GM13977 (cell line): ENCODE measurements at regions not wholly inside any gene's neighbourhood (a gene's known extent, or its start where the extent isn't known, plus 50 kb on each side); places are given as distances from the start of the nearest gene placed in this dataset.

Experiments used
- DNase-seq: peaks from one replicate; pipeline ENCODE4 v3.0.0; 2012; ENCODE audit warnings: low spot score
- in situ Hi-C: fragments of 300-500 bp; cut with MboI; formaldehyde crosslinking; loops from one replicate; pipeline ENCODE4 v1.12.0; 2022; ENCODE audit warnings: low sequenced_read_pairs, low pct_unique_long_range_greater_than_20kb, mixed read lengths, inconsistent platforms; ENCODE audit not compliant: unreplicated experiment
- TF ChIP-seq, protein P1 (sequence below): IDR thresholded peaks from 2 replicates; pipeline ENCODE4 v1.5.1; 2012; ENCODE audit warnings: mild to moderate bottlenecking, control low read depth; ENCODE audit not compliant: insufficient read depth; ENCODE audit errors: extremely low read depth, missing control alignments

DNA sequence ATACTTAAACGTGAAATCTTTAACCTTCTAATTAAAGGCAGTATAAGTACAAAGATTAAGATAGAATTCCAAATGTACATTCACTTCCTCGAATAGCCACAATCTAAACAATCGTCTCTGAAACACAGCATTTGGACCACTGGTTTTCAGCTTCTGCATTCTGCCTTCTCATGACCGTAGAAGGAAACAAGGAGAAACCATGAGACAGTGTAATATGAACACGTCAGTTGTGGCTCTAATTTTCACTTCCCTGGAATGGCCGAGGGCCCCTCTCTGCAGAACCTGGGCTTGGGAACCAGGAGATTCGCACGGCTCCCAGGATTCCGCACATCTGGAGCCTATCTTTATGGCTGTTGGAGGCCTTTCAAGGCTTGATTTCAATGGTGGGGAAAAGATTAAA, 189.3 kb downstream of the KLF6 start:
- no peak for DNase-seq
- TF ChIP-seq, protein P1, sequence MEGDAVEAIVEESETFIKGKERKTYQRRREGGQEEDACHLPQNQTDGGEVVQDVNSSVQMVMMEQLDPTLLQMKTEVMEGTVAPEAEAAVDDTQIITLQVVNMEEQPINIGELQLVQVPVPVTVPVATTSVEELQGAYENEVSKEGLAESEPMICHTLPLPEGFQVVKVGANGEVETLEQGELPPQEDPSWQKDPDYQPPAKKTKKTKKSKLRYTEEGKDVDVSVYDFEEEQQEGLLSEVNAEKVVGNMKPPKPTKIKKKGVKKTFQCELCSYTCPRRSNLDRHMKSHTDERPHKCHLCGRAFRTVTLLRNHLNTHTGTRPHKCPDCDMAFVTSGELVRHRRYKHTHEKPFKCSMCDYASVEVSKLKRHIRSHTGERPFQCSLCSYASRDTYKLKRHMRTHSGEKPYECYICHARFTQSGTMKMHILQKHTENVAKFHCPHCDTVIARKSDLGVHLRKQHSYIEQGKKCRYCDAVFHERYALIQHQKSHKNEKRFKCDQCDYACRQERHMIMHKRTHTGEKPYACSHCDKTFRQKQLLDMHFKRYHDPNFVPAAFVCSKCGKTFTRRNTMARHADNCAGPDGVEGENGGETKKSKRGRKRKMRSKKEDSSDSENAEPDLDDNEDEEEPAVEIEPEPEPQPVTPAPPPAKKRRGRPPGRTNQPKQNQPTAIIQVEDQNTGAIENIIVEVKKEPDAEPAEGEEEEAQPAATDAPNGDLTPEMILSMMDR = no peak
- in situ Hi-C loops = no loop called here

DNA sequence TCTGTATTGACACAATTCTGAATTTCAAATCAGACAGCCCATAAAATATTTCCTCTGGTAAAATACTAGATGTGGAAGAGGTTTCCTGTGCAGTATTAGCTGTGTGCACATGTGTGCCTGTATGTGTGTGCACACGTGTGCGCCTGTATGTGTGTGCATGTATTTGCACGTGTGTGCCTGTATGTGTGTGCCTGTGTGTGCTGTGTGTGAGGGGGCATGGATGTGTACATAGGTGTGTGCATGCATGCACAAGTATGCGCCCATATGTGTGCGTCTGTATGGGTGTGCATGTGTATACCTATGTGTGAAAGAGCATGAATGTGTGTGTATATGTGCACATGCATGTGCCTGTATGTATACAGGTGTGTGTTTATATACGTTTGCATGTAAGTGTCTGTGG, 191.4 kb downstream of the KLF6 start:
- no peak for DNase-seq
- TF ChIP-seq, protein P1 = no peak
- in situ Hi-C loops = no loop called here

DNA sequence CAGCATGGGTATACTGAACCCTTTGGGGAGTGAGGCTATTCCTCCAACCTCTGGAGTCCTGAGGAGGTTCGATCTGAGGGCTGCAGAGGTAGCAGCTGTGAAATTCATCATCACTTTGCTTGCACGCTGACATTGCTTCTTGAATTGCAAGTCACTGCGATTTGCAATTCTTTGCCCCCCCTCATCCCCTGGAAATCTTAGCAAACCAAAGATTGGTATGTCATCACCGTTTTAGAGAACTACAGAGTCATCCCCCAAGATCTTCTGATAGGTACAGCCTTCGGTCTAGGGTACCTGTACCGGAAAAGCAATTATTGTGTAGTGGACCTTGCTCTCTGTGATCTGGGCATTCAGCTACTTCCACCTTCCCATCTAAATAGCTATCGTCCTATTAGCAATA, 192.6 kb downstream of the KLF6 start:
- TF ChIP-seq, protein P1 = no peak
- DNase-seq = no peak
- in situ Hi-C loops = no loop called here

DNA sequence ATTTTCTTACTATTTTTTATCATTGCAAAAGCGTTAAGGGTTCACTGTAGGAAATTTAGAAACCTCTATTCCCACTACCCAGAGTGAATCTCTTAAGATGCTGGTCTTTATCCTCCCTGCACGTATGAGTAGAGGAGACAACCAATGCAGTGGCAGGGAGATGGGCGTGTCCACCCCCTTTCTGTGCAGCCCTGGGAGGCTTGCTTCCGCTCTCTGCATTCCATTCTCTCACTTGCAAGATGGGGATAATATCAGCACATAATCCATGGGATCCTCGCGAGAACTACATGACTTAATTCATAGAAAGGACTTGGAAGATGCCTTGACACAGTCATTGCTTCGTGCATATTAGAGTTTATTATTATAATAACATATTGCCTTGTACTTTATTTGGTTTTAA, 196.2 kb downstream of the KLF6 start:
- no peak for DNase-seq
- TF ChIP-seq, protein P1 = no peak
- in situ Hi-C loops = no loop called here

DNA sequence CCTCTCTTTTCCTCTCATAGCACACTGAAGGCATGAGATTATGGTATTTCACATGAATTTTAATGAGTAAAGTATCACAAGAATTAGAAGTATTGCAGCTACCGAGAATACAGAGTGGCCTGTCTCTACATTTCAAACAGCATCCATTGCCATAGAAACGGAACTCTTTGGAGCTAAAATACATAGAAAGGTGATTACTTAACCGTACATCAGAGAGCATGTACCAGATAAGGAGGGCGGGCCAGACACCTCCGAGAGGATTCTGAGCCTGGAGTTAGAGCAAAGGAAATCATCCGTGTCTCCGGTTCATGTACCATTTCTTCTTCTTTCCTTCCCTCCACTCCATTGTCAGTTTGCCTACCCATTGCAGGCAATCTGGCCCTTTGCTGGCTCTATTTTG, 196.7 kb downstream of the KLF6 start:
- TF ChIP-seq, protein P1 = no peak
- in situ Hi-C loops = no loop called here

DNA sequence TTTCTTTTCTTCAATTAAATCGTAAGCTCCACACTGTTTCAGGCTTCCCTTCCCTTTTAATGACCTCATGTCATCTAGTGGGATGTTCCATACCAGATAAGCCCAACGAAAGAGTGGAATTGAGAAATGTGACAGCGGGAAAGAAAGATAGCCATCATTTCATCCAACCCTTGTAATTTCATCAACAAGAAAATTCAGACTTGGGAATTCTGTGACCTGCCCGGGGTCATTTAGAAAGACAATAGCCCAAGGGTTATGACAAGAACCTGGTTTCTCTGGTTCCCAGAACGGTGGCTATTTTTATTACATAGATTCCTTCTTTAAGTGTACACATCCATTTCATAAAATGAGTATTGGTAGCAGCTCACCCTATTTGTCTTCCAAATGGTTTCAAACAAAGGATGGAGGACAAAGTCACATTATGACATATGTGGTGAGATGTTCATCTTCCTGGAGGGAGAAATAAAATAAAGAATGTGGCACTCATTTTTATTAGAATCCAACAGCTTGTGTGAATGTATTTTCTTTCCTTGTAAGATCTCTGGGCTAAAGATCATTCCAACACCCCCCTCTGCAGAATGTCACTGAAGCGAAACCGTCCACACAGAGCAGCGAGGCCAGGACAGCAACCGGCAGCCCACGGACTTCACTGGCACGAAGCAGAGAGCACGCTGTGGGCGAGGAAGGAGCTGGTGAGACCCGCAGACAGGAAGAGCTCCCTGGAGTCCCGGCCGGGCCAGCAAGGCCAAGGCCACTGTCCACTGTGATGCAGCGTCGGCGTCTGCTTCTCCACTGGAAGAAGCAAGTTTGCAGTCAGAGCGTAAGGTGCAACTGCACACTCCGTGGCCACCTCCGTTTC, 199.9 kb downstream of the KLF6 start:
- TF ChIP-seq, protein P1 = no peak
- DNase-seq = no peak
- in situ Hi-C loops = no loop called here

More for the DNA sequence above, 196.7 kb downstream of the KLF6 start:
- DNase-seq = no peak

DNA sequence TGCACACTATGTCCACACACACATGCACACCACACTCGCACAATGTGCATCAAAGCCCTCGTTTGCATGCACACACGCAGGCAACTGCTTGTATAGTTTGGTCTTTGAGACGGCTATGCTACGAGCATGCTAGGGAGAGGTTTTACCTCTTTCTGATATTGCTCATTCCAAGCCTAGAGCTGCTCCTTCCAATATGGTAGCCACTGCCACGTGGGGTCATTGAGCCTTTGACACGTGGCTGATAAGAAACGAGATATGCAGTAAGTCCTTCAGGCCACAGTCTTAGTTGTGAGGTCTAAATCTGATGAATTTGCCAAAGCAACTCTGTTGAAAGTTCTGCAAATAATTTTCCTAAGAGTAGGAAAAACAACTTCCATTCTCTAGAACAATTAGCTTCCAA, 204.4 kb downstream of the KLF6 start:
- no peak for DNase-seq
- TF ChIP-seq, protein P1 = no peak
- in situ Hi-C loops = no loop called here
